KMS-11 (cell line): ENCODE measurements at regions not wholly inside any gene's neighbourhood (a gene's known extent, or its start where the extent isn't known, plus 50 kb on each side); places are given as distances from the start of the nearest gene placed in this dataset.

Experiments used
- H2AFZ ChIP-seq: fragments of 200-600 bp; sonication (generic); 2 replicates; pipeline ENCODE4 v1.6.1; 2016; ENCODE audit warnings: antibody characterized with exemption, mixed run types, low read depth
- H3K27ac ChIP-seq: fragments of 200-600 bp; sonication (generic); 2 replicates; pipeline ENCODE4 v1.6.1; 2016; ENCODE audit warnings: mild to moderate bottlenecking, mixed run types
- H3K27me3 ChIP-seq: fragments of 200-600 bp; sonication (generic); 2 replicates; pipeline ENCODE4 v1.6.1; 2017; ENCODE audit warnings: mild to moderate bottlenecking, low read depth, mixed run types, moderate library complexity; ENCODE audit not compliant: insufficient read depth
- H3K36me3 ChIP-seq: fragments of 200-600 bp; sonication (generic); 2 replicates; pipeline ENCODE4 v1.6.1; 2017; ENCODE audit warnings: mild to moderate bottlenecking, mixed run types; ENCODE audit not compliant: insufficient read depth
- H3K4me1 ChIP-seq: fragments of 200-600 bp; sonication (generic); 2 replicates; pipeline ENCODE4 v1.6.1; 2016; ENCODE audit warnings: mild to moderate bottlenecking, low read depth, mixed run types; ENCODE audit not compliant: poor library complexity, severe bottlenecking
- H3K4me2 ChIP-seq: fragments of 200-600 bp; sonication (generic); 2 replicates; pipeline ENCODE4 v1.7.0; 2016; ENCODE audit warnings: mild to moderate bottlenecking, mixed run types
- H3K4me3 ChIP-seq: fragments of 200-600 bp; sonication (generic); IDR thresholded peaks from 2 replicates; pipeline ENCODE4 v1.6.1; 2017; ENCODE audit warnings: low read depth, low read length, mixed read lengths; ENCODE audit not compliant: insufficient read depth
- H3K79me2 ChIP-seq: fragments of 200-600 bp; sonication (generic); 2 replicates; pipeline ENCODE4 v1.6.1; 2016; ENCODE audit warnings: low read depth, mixed run types; ENCODE audit not compliant: insufficient read depth
- H3K9ac ChIP-seq: fragments of 200-600 bp; sonication (generic); 2 replicates; pipeline ENCODE4 v1.6.1; 2016; ENCODE audit warnings: mild to moderate bottlenecking, mixed run types
- H4K20me1 ChIP-seq: fragments of 200-600 bp; sonication (generic); 2 replicates; pipeline ENCODE4 v1.6.1; 2016; ENCODE audit warnings: mild to moderate bottlenecking, mixed run types; ENCODE audit not compliant: insufficient read depth
- TF ChIP-seq, protein P1 (sequence below): fragments of 200-600 bp; sonication (generic); conservative IDR thresholded peaks from 2 replicates; pipeline ENCODE4 v1.6.1; 2017; ENCODE audit warnings: low read depth, mild to moderate bottlenecking, antibody characterized with exemption, low read length, moderate library complexity, mixed read lengths

DNA sequence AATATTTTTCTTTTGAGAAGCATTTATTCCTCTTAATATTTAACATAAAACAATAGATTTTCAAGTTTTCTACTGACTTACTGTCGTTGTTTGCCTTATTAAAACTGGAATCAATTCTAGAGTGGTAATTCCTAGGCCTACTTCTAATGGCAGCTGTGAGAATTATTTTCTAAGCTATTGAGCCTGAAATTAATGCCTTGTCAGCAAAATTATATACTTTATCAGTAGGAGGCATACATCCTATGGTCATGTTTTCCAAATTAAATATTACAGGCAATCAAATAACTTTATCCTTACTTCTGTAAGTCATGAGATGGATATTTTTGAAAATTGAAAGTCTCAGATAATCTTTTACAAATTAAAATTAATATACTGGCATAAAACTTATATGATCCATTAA, 239.1 kb upstream of the CNTNAP4 start:
- Histone ChIP-seq H3K4me2 (no peak overlapping the region), H3K27ac (no peak overlapping the region), H3K79me2 (no peaks in the 10 kb centered on the region), H3K27me3 (no peaks in the 10 kb centered on the region), H3K36me3 (no peaks in the 10 kb centered on the region), H4K20me1 (no peaks in the 10 kb centered on the region), H3K4me1 (no peaks in the 10 kb centered on the region), H3K9ac (no peak overlapping the region), H2AFZ (no peak overlapping the region), H3K4me3 (no peak overlapping the region)
- TF ChIP-seq, protein P1, sequence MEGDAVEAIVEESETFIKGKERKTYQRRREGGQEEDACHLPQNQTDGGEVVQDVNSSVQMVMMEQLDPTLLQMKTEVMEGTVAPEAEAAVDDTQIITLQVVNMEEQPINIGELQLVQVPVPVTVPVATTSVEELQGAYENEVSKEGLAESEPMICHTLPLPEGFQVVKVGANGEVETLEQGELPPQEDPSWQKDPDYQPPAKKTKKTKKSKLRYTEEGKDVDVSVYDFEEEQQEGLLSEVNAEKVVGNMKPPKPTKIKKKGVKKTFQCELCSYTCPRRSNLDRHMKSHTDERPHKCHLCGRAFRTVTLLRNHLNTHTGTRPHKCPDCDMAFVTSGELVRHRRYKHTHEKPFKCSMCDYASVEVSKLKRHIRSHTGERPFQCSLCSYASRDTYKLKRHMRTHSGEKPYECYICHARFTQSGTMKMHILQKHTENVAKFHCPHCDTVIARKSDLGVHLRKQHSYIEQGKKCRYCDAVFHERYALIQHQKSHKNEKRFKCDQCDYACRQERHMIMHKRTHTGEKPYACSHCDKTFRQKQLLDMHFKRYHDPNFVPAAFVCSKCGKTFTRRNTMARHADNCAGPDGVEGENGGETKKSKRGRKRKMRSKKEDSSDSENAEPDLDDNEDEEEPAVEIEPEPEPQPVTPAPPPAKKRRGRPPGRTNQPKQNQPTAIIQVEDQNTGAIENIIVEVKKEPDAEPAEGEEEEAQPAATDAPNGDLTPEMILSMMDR: no peak

DNA sequence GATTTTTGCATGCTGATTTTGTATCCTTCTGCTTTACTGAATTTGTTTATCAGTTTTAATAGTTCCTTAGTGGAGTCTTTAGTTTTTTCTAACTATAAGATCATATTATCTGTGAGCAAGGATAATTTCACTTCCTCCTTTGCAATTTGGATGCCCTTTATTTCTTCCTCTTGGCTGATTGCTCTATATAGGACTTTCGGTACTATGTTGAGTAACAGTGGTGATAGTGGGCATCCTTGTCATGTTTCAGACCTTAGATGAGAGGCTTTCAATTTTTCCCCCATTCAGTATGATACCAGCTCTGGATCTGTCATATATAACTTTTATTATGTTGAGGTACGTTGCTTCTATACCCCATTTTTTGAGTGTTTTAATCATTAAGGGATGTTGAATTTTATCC, 224.5 kb upstream of the CNTNAP4 start:
- no peak overlapping the region for H3K27ac ChIP-seq
- no peaks in the 10 kb centered on the region for H3K79me2 ChIP-seq
- H3K4me2 ChIP-seq: no peak overlapping the region
- H3K9ac ChIP-seq: no peak overlapping the region
- no peaks in the 10 kb centered on the region for H3K4me1 ChIP-seq
- no peaks in the 10 kb centered on the region for H3K27me3 ChIP-seq
- no peak overlapping the region for H3K4me3 ChIP-seq
- H4K20me1 ChIP-seq: no peaks in the 10 kb centered on the region
- no peaks in the 10 kb centered on the region for H3K36me3 ChIP-seq
- no peak overlapping the region for H2AFZ ChIP-seq
- TF ChIP-seq, protein P1: no peak

GRCh38 chr16:76059186-76059585, 218.0 kb upstream of the CNTNAP4 start:
- TF ChIP-seq, protein P1: no peak
- Histone ChIP-seq H2AFZ (no peak overlapping the region), H4K20me1 (no peaks in the 10 kb centered on the region), H3K4me3 (no peak overlapping the region), H3K9ac (no peak overlapping the region), H3K27ac (no peak overlapping the region), H3K79me2 (no peaks in the 10 kb centered on the region), H3K4me1 (no peaks in the 10 kb centered on the region), H3K36me3 (no peaks in the 10 kb centered on the region), H3K4me2 (no peak overlapping the region), H3K27me3 (no peaks in the 10 kb centered on the region)

- TF ChIP-seq, protein P1: no peak
- Histone ChIP-seq H3K36me3 (no peaks in the 10 kb centered on the region), H3K27me3 (no peaks in the 10 kb centered on the region), H3K4me2 (no peak overlapping the region), H3K9ac (no peak overlapping the region), H2AFZ (no peak overlapping the region), H3K4me3 (no peak overlapping the region), H4K20me1 (no peaks in the 10 kb centered on the region), H3K79me2 (no peaks in the 10 kb centered on the region), H3K27ac (no peak overlapping the region), H3K4me1 (no peaks in the 10 kb centered on the region)
These were observed 217.5 kb upstream of the CNTNAP4 start for GRCh38 chr16:76059701-76060100.
